ENCODE measurements at regions not wholly inside any gene's neighbourhood (a gene's known extent, or its start where the extent isn't known, plus 50 kb on each side); places are given as distances from the start of the nearest gene placed in this dataset.

GRCh38 chr5:43855452-43855851 is 252.5 kb downstream of the NNT start:
- Histone ChIP-seq H3K4me2 (ENCODE audit: insufficient read depth, low read length) (no peak overlapping the region), H3K36me3 (ENCODE audit: insufficient read depth, low read length) (no peaks in the 10 kb centered on the region), H3K9me3 (ENCODE audit: low read depth, low read length) (no peaks in the 10 kb centered on the region), H3K79me2 (ENCODE audit: insufficient read depth, low read length) (no peaks in the 10 kb centered on the region), H3K4me3 (ENCODE audit: insufficient read depth, low read length) (no peak overlapping the region), H3K27ac (ENCODE audit: low read depth, low read length) (no peak overlapping the region), H3K27me3 (ENCODE audit: insufficient read depth, low read length) (peaks cover 3% of the 10 kb centered on the region), H3K4me1 (ENCODE audit: insufficient read depth, low read length) (no peaks in the 10 kb centered on the region), H4K20me1 (ENCODE audit: insufficient read depth, low read length) (no peaks in the 10 kb centered on the region), H2AFZ (ENCODE audit: low read length) (no peak overlapping the region)
- no peak for DNase-seq (ENCODE audit: insufficient read length, low spot score, missing footprints)
- TF ChIP-seq CTCF (IDR thresholded peaks at IDR 0.05; ENCODE audit: extremely low read depth, low read depth, low read length) = no peak

DNA sequence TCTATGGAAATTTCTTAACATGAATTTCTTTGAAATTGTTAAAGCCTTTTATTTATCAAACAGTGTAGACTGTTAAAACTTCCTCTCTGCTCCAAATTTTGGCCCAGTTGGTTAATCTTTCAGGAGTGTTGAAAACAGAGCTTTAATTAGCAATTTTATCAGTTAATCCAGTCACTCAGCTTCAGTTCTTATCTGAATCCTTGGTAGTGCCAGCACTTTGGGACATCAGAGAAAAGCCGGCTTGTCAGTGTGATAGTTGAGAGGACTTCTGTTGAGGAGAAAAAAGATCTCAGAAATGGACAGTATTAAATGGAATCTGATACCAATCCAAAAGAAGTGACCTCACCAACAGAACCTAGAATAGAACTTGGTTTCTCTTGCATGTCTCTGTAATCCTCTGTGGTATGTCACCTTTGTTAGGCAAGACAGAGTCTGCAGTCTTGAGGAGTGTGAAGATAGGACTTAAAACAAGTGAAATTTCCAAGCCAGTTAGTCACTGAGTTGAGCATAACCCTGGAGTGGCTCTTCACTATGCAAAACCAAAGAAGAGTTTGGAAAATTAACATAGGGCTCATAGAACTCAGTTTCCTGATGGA is 251.8 kb downstream of the NNT start:
- Histone ChIP-seq H3K36me3 (ENCODE audit: insufficient read depth, low read length) (no peaks in the 10 kb centered on the region), H3K4me3 (ENCODE audit: insufficient read depth, low read length) (no peak overlapping the region), H3K27me3 (ENCODE audit: insufficient read depth, low read length) (peaks cover 3% of the 10 kb centered on the region), H4K20me1 (ENCODE audit: insufficient read depth, low read length) (no peaks in the 10 kb centered on the region), H3K79me2 (ENCODE audit: insufficient read depth, low read length) (no peaks in the 10 kb centered on the region), H2AFZ (ENCODE audit: low read length) (no peak overlapping the region), H3K9me3 (ENCODE audit: low read depth, low read length) (no peaks in the 10 kb centered on the region), H3K4me1 (ENCODE audit: insufficient read depth, low read length) (no peaks in the 10 kb centered on the region), H3K4me2 (ENCODE audit: insufficient read depth, low read length) (no peak overlapping the region), H3K27ac (ENCODE audit: low read depth, low read length) (no peak overlapping the region)
- TF ChIP-seq CTCF (IDR thresholded peaks at IDR 0.05; ENCODE audit: extremely low read depth, low read depth, low read length) = no peak
- DNase-seq (ENCODE audit: insufficient read length, low spot score, missing footprints) = peak; percentile 25

- Histone ChIP-seq H3K4me3 (ENCODE audit: insufficient read depth, low read length) (no peak overlapping the region), H3K4me2 (ENCODE audit: insufficient read depth, low read length) (no peak overlapping the region), H4K20me1 (ENCODE audit: insufficient read depth, low read length) (no peaks in the 10 kb centered on the region), H2AFZ (ENCODE audit: low read length) (no peak overlapping the region), H3K27ac (ENCODE audit: low read depth, low read length) (no peak overlapping the region), H3K4me1 (ENCODE audit: insufficient read depth, low read length) (no peaks in the 10 kb centered on the region), H3K27me3 (ENCODE audit: insufficient read depth, low read length) (peaks cover 3% of the 10 kb centered on the region), H3K79me2 (ENCODE audit: insufficient read depth, low read length) (no peaks in the 10 kb centered on the region), H3K9me3 (ENCODE audit: low read depth, low read length) (no peaks in the 10 kb centered on the region), H3K36me3 (ENCODE audit: insufficient read depth, low read length) (no peaks in the 10 kb centered on the region)
- no peak for TF ChIP-seq CTCF (IDR thresholded peaks at IDR 0.05; ENCODE audit: extremely low read depth, low read depth, low read length)
- DNase-seq (ENCODE audit: insufficient read length, low spot score, missing footprints) = no peak
Measured at GRCh38 chr5:43852279-43852678, 249.3 kb downstream of the NNT start.

- Histone ChIP-seq H3K9me3 (ENCODE audit: low read depth, low read length) (no peaks in the 10 kb centered on the region), H3K27me3 (ENCODE audit: insufficient read depth, low read length) (peaks cover 3% of the 10 kb centered on the region), H3K4me2 (ENCODE audit: insufficient read depth, low read length) (no peak overlapping the region), H3K79me2 (ENCODE audit: insufficient read depth, low read length) (no peaks in the 10 kb centered on the region), H2AFZ (ENCODE audit: low read length) (peak overlapping the region; percentile 71), H4K20me1 (ENCODE audit: insufficient read depth, low read length) (no peaks in the 10 kb centered on the region), H3K4me1 (ENCODE audit: insufficient read depth, low read length) (no peaks in the 10 kb centered on the region), H3K36me3 (ENCODE audit: insufficient read depth, low read length) (no peaks in the 10 kb centered on the region), H3K27ac (ENCODE audit: low read depth, low read length) (no peak overlapping the region), H3K4me3 (ENCODE audit: insufficient read depth, low read length) (no peak overlapping the region)
- TF ChIP-seq CTCF (IDR thresholded peaks at IDR 0.05; ENCODE audit: extremely low read depth, low read depth, low read length) = no peak
- DNase-seq (ENCODE audit: insufficient read length, low spot score, missing footprints) = no peak
Measured at GRCh38 chr5:43851741-43852140, 248.8 kb downstream of the NNT start.
